Pons (tissue), 1 donor: ENCODE measurements at regions not wholly inside any gene's neighbourhood (a gene's known extent, or its start where the extent isn't known, plus 50 kb on each side); places are given as distances from the start of the nearest gene placed in this dataset.
A peak's percentile ranks its signal among the peaks of the same experiment; 100 is the strongest.
"Not testable (repeated sequence)": the region's sequence is repeated elsewhere in the genome, so short reads cannot be mapped to it uniquely, and the experiment has no call there.

Experiments used
- DNase-seq: peaks from one replicate; pipeline ENCODE4 v3.0.0-alpha.2; 2016; ENCODE audit warnings: low spot score

- DNase-seq: peak; percentile 17
Observed at GRCh38 chr1:114032271-114033215, 53.3 kb downstream of the OLFML3 start.

DNA sequence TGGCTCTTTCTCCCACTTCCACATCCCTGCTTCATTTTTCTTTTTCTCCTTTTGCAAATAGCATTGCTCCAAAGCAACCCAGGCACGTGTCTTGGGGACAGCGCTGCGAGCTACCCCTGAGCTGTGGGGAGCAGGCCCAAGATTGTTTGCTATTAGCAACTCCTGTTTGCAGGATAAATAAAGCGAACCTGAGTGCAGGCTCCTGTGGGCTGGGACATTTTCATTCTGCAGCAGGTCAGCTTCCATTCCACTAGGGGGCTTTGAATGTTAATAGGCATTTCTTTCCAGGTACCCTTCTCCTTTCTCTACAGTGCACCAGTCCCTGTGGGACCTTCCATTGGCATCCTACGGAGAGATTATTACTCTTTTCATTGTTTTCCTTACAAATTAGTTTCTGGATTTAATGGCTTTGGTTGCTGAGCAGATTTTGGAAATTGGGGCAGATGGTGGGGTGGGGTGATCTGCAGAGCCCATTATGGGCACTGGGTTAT lies 54.0 kb downstream of the OLFML3 start:
- peak; percentile 9 for DNase-seq

DNA sequence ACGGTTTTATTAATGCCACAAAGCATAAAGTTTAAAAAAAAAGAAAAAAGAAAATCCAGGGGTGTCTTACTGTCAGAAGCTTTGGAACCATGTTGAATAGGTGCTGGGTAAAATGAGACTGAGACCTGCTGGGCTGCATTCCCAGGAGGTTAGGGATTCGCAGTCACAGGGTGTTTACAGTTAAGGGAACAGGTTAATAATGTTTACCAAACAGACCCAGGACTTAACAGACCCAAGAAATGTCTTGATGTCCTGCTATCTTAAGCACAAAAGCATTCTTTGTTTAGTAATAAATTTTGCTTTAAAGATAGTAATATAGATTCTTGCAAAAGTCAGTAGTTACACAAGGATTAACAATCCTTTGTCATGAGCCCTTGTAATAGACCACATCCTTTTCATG lies 54.7 kb downstream of the OLFML3 start:
- no peak for DNase-seq

- no peak for DNase-seq
Observed at GRCh38 chr1:114034567-114035303, 55.5 kb downstream of the OLFML3 start.

DNA sequence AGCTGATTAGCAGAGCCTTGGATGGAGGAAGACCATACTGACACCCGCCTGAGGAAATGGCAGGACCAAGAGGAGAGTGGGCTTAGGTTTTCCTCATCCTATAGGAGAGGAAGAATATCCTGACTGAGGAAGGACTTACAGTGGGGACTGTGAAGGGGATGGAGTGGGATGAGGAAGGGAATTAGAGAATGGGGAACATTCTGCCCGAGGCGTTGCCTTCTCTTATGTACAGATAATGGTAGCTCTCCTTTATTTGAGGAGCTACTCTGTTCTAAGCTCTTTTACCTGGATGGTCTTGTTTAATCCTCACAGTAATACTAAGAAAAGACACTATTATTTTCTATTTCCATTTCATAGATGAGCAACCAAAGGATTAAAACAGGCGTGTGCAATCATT lies 56.0 kb downstream of the OLFML3 start:
- no peak for DNase-seq

- DNase-seq: not testable (repeated sequence)
Observed at GRCh38 chr1:114036841-114037630, 57.8 kb downstream of the OLFML3 start.

DNA sequence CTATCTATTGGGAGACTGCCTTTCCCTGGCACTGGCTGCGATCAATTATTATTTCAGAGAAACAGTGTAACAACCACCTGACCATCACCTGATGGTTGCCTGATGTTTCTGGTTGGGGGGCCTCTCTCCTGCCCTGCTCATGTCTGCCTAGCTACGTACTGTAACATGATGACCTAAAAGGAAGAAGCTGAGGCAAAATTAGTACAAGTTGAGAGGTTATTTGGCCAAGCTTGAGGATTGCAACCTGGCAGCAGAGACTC lies 58.3 kb downstream of the OLFML3 start:
- no peak for DNase-seq

DNA sequence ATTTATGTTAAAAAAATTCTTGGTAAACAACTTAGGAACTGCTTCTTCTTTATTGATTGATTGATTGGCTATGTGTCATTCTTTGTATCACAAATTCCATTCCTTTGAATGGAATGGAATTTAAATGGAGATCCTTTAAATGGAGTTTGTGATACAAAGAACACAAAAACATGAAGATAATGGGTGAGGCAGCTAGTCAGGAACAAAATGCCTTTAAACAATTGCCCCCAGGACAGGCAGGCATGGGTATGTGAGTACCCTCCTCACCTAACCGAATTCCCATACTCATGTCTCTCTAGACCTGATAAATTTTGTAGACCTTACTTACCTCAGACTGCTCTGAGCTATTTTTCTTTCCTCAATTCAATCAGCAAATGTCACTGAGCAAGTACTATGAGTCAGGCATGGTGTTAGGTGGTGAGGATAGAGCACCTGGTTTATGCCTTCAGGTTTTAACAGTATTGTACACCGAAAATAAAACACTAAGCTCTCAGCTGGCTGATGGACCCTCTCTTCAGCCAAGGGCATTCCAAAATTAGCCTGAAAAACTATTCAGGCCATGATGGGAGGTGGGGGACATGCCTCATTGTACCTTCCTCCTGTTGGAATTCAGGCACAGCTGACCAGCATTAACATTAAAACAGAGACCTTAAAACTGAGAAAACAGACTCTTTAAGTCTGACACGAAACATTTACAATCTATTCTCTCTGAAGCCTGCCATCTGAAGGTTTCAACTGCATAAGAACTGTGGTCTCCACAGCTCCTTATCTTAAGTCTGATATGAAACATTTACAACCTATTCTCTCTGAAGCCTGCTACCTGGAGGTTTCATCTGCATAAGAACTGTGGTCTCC lies 58.9 kb downstream of the OLFML3 start:
- no peak for DNase-seq
